ENCODE measurements at regions not wholly inside any gene's neighbourhood (a gene's known extent, or its start where the extent isn't known, plus 50 kb on each side); places are given as distances from the start of the nearest gene placed in this dataset.
A peak's percentile ranks its signal among the peaks of the same experiment; 100 is the strongest.

DNA sequence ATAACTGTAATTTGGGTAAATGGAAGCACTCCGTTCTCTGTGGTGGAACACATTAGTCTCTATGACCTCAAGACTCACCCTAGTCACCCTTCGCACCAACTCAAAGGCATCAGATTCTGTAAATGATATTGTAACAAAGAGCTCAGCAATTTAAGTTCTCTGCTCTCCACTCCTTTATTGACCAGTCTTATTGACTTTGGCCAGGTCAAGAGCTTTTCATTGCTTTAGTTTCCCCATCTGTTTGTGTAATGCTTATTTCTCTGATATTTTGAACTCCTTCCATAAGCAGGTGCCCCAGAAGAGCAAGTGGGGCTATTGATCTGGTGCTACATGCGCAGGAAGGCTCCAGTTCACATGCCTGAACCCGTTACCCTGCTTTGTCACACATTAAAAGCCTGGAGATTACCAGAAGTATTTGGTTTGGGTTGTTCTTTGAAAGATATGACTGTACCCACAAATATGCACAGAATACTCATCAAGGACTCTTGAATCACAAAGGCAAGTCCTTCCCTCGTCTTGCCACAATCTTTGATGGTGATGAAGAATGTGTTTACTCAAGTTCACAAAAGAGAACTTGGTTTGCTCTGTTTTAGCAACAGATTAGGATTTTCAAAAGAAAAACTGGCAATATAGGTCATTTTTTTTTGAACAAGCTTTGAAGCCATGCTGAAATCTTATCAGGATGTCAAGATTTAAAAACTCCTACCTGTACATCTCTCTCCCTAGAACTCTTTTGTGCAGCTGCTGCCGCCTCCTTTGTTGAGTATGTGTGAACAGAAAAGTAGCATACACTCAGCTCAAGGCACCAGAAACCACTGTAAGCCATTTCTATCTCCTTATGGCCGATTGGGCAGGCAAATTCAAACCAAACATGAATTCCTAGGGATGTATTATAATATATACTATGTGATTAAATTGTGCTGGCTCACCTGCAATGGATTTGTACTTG lies 193.9 kb downstream of the BCAT1 start:
- no peaks in the 10 kb centered on the region for H3K36me3 ChIP-seq (ENCODE audit: insufficient read depth, low read length)
- no peaks in the 10 kb centered on the region for H3K79me2 ChIP-seq (ENCODE audit: insufficient read depth, low read length)
- H3K4me1 Mint-ChIP-seq (ENCODE audit: low read depth, unreplicated experiment) = peaks cover 60% of the 10 kb centered on the region
- no peak overlapping the region for H3K9ac ChIP-seq (ENCODE audit: low read length)
- H3K36me3 Mint-ChIP-seq (ENCODE audit: low read depth, unreplicated experiment) = no peaks in the 10 kb centered on the region
- H3K4me2 ChIP-seq (ENCODE audit: low read length) = peak overlapping the region; percentile 57
- peak; percentile 98 for DNase-seq (ENCODE audit: low read depth)
- peak overlapping the region; percentile 51 for H3K27ac Mint-ChIP-seq (ENCODE audit: unreplicated experiment)
- no peaks in the 10 kb centered on the region for H3K9me3 Mint-ChIP-seq (ENCODE audit: unreplicated experiment)
- no peak overlapping the region for H3K4me3 ChIP-seq (ENCODE audit: insufficient read depth, low read depth, low read length)
- H3K9me3 ChIP-seq (ENCODE audit: insufficient read depth, low read depth, low read length) = no peaks in the 10 kb centered on the region
- no peak for TF ChIP-seq EZH2 (IDR thresholded peaks at IDR 0.05; ENCODE audit: insufficient read depth, low read length)
- TF ChIP-seq, protein P1, sequence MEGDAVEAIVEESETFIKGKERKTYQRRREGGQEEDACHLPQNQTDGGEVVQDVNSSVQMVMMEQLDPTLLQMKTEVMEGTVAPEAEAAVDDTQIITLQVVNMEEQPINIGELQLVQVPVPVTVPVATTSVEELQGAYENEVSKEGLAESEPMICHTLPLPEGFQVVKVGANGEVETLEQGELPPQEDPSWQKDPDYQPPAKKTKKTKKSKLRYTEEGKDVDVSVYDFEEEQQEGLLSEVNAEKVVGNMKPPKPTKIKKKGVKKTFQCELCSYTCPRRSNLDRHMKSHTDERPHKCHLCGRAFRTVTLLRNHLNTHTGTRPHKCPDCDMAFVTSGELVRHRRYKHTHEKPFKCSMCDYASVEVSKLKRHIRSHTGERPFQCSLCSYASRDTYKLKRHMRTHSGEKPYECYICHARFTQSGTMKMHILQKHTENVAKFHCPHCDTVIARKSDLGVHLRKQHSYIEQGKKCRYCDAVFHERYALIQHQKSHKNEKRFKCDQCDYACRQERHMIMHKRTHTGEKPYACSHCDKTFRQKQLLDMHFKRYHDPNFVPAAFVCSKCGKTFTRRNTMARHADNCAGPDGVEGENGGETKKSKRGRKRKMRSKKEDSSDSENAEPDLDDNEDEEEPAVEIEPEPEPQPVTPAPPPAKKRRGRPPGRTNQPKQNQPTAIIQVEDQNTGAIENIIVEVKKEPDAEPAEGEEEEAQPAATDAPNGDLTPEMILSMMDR (IDR thresholded peaks at IDR 0.05; ENCODE audit: insufficient read depth, low read depth, low read length) = no peak
- H3K27ac ChIP-seq (ENCODE audit: low read depth, low read length) = peak overlapping the region; percentile 53
- H3K4me1 ChIP-seq (ENCODE audit: insufficient read depth, low read length) = peaks cover 22% of the 10 kb centered on the region
- no peaks in the 10 kb centered on the region for H4K20me1 ChIP-seq (ENCODE audit: insufficient read depth, low read length)
- H3K27me3 ChIP-seq (ENCODE audit: insufficient read depth, low read length) = no peaks in the 10 kb centered on the region
- no peaks in the 10 kb centered on the region for H3K27me3 Mint-ChIP-seq (ENCODE audit: low read depth, unreplicated experiment)
- H2AFZ ChIP-seq (ENCODE audit: low read depth, low read length) = no peak overlapping the region
- H3K4me3 Mint-ChIP-seq (ENCODE audit: unreplicated experiment) = no peak overlapping the region
- FAIRE-seq = peak; percentile 100

DNA sequence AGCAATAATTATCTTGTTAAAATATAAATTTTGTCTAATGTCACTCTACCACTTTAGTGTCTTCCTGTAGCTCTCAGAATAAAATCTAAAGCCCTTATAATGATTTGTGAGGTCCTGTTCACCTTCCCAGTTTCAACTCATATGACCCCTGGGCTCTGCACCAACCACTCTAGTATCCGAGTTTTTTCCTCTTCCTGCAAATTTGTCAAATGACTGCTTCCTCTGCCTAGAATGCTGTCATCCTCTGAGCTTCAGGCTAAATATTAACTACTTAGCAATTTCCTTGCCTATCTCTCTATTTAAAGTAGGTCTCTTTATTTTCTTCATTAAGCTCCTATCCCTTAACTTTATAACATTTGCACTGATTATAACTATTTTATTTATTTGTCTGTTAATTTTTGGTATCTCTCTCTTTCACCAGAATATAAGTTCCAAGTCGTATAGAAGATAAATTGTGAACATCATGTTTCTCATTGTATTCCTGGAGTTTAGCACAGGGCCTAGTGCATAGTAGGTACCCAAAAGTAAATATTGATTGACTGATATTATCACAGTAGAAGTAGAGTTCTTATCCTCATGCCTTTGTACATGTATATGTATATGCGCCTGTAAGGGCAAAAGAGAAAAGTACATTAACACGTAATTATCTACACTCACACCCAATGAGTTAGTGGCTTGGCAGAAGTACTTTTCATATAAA lies 196.0 kb downstream of the BCAT1 start:
- Histone ChIP-seq H3K9me3 (ENCODE audit: insufficient read depth, low read depth, low read length) (no peaks in the 10 kb centered on the region), H3K79me2 (ENCODE audit: insufficient read depth, low read length) (no peaks in the 10 kb centered on the region), H3K4me3 (ENCODE audit: insufficient read depth, low read depth, low read length) (no peak overlapping the region), H3K36me3 (ENCODE audit: insufficient read depth, low read length) (no peaks in the 10 kb centered on the region), H2AFZ (ENCODE audit: low read depth, low read length) (no peak overlapping the region), H3K27me3 (ENCODE audit: insufficient read depth, low read length) (no peaks in the 10 kb centered on the region), H3K27ac (ENCODE audit: low read depth, low read length) (no peak overlapping the region), H3K9ac (ENCODE audit: low read length) (no peak overlapping the region), H4K20me1 (ENCODE audit: insufficient read depth, low read length) (no peaks in the 10 kb centered on the region), H3K4me1 (ENCODE audit: insufficient read depth, low read length) (peaks cover 22% of the 10 kb centered on the region), H3K4me2 (ENCODE audit: low read length) (no peak overlapping the region)
- Mint-ChIP-seq H3K27me3 (ENCODE audit: low read depth, unreplicated experiment) (no peaks in the 10 kb centered on the region), H3K27ac (ENCODE audit: unreplicated experiment) (no peak overlapping the region), H3K4me3 (ENCODE audit: unreplicated experiment) (no peak overlapping the region), H3K4me1 (ENCODE audit: low read depth, unreplicated experiment) (peaks cover 59% of the 10 kb centered on the region), H3K36me3 (ENCODE audit: low read depth, unreplicated experiment) (no peaks in the 10 kb centered on the region), H3K9me3 (ENCODE audit: unreplicated experiment) (no peaks in the 10 kb centered on the region)
- no peak for TF ChIP-seq EZH2 (IDR thresholded peaks at IDR 0.05; ENCODE audit: insufficient read depth, low read length)
- TF ChIP-seq, protein P1 (IDR thresholded peaks at IDR 0.05; ENCODE audit: insufficient read depth, low read depth, low read length) = no peak
- DNase-seq (ENCODE audit: low read depth) (no peak), FAIRE-seq (no peak)
